ENCODE measurements at regions not wholly inside any gene's neighbourhood (a gene's known extent, or its start where the extent isn't known, plus 50 kb on each side); places are given as distances from the start of the nearest gene placed in this dataset.
A peak's percentile ranks its signal among the peaks of the same experiment; 100 is the strongest.

DNA sequence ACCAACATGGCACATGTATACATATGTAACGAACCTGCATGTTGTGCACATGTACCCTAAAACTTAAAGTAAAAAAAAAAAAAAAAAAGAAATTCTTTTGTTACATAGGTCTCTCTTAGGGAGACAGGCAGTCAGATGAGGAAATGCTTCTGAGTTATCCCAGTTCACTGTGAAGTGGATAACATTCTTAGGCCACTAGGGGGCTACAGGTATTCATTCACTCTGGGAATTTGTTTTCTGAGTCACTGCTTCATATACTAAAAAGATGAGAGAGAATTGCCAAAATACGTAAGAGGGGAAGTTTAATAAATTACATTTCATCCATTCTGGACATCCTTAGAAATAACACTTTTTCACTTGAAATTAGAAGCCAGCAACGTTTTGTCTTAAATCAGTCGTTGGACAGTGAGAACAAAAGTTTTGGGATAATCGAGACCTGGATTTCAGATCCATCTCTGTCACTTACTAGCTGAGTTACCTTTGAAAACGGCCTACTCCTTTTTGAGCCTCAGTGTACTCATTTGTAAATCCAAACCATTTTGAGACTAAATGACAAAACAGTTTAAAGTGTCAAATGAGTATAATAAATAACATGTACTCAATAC lies 738.4 kb upstream of the ALCAM start:
- Histone ChIP-seq H4K20me1 (ENCODE audit: insufficient read depth) (no peaks in the 10 kb centered on the region), H3F3A (ENCODE audit: insufficient read depth, low read length, poor library complexity, severe bottlenecking) (no peaks in the 10 kb centered on the region), H3K79me2 (replicated peaks; ENCODE audit: insufficient read depth, low read length) (no peaks in the 10 kb centered on the region), H3K9me2 (ENCODE audit: insufficient read depth, low read length) (no peaks in the 10 kb centered on the region), H3K9me3 (ENCODE audit: low read length) (peaks cover 5% of the 10 kb centered on the region), H3K4me2 (ENCODE audit: low read length) (no peak overlapping the region), H3K27me3 (ENCODE audit: insufficient read depth, low read depth, low read length) (no peaks in the 10 kb centered on the region), H3K9ac (ENCODE audit: low read length) (no peak overlapping the region), H3K4me3 (ENCODE audit: low read length) (no peak overlapping the region), H2AFZ (ENCODE audit: low read depth, low read length) (no peak overlapping the region), H3K27ac (ENCODE audit: low read length) (no peak overlapping the region), H3K36me3 (ENCODE audit: insufficient read depth, low read length) (no peaks in the 10 kb centered on the region)
- TF ChIP-seq TAF1 (IDR thresholded peaks at IDR 0.05; ENCODE audit: low read depth) = no peak
- no peak for TF ChIP-seq MXI1 (conservative IDR thresholded peaks at IDR 0.05; ENCODE audit: poor library complexity, severe bottlenecking)
- no peak for TF ChIP-seq EP300 (conservative IDR thresholded peaks at IDR 0.05; ENCODE audit: poor library complexity, severe bottlenecking)
- TF ChIP-seq CTCF (IDR thresholded peaks at IDR 0.05; ENCODE audit: poor library complexity, severe bottlenecking) = peak; percentile 41
- TF ChIP-seq RAD21 (conservative IDR thresholded peaks at IDR 0.05) = no peak
- TF ChIP-seq EZH2 (IDR thresholded peaks at IDR 0.05; ENCODE audit: borderline replicate concordance, insufficient read depth, low read length, poor library complexity, severe bottlenecking) = no peak

GRCh38 chr3:104629038-104629437 lies 737.7 kb upstream of the ALCAM start:
- Histone ChIP-seq H2AFZ (ENCODE audit: low read depth, low read length) (no peak overlapping the region), H3K4me2 (ENCODE audit: low read length) (no peak overlapping the region), H3K36me3 (ENCODE audit: insufficient read depth, low read length) (no peaks in the 10 kb centered on the region), H3K9me2 (ENCODE audit: insufficient read depth, low read length) (no peaks in the 10 kb centered on the region), H3F3A (ENCODE audit: insufficient read depth, low read length, poor library complexity, severe bottlenecking) (no peaks in the 10 kb centered on the region), H3K27me3 (ENCODE audit: insufficient read depth, low read depth, low read length) (no peaks in the 10 kb centered on the region), H3K4me3 (ENCODE audit: low read length) (no peak overlapping the region), H3K9me3 (ENCODE audit: low read length) (peaks cover 5% of the 10 kb centered on the region), H3K9ac (ENCODE audit: low read length) (no peak overlapping the region), H3K27ac (ENCODE audit: low read length) (no peak overlapping the region), H3K79me2 (replicated peaks; ENCODE audit: insufficient read depth, low read length) (no peaks in the 10 kb centered on the region), H4K20me1 (ENCODE audit: insufficient read depth) (no peaks in the 10 kb centered on the region)
- no peak for TF ChIP-seq MXI1 (conservative IDR thresholded peaks at IDR 0.05; ENCODE audit: poor library complexity, severe bottlenecking)
- TF ChIP-seq CTCF (IDR thresholded peaks at IDR 0.05; ENCODE audit: poor library complexity, severe bottlenecking) = no peak
- no peak for TF ChIP-seq POLR2AphosphoS5 (IDR thresholded peaks at IDR 0.05)
- no peak for TF ChIP-seq EZH2 (IDR thresholded peaks at IDR 0.05; ENCODE audit: borderline replicate concordance, insufficient read depth, low read length, poor library complexity, severe bottlenecking)
- TF ChIP-seq, protein P1, sequence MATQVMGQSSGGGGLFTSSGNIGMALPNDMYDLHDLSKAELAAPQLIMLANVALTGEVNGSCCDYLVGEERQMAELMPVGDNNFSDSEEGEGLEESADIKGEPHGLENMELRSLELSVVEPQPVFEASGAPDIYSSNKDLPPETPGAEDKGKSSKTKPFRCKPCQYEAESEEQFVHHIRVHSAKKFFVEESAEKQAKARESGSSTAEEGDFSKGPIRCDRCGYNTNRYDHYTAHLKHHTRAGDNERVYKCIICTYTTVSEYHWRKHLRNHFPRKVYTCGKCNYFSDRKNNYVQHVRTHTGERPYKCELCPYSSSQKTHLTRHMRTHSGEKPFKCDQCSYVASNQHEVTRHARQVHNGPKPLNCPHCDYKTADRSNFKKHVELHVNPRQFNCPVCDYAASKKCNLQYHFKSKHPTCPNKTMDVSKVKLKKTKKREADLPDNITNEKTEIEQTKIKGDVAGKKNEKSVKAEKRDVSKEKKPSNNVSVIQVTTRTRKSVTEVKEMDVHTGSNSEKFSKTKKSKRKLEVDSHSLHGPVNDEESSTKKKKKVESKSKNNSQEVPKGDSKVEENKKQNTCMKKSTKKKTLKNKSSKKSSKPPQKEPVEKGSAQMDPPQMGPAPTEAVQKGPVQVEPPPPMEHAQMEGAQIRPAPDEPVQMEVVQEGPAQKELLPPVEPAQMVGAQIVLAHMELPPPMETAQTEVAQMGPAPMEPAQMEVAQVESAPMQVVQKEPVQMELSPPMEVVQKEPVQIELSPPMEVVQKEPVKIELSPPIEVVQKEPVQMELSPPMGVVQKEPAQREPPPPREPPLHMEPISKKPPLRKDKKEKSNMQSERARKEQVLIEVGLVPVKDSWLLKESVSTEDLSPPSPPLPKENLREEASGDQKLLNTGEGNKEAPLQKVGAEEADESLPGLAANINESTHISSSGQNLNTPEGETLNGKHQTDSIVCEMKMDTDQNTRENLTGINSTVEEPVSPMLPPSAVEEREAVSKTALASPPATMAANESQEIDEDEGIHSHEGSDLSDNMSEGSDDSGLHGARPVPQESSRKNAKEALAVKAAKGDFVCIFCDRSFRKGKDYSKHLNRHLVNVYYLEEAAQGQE (IDR thresholded peaks at IDR 0.05; ENCODE audit: borderline replicate concordance) = no peak
- no peak for TF ChIP-seq EP300 (conservative IDR thresholded peaks at IDR 0.05; ENCODE audit: poor library complexity, severe bottlenecking)
- no peak for TF ChIP-seq RAD21 (conservative IDR thresholded peaks at IDR 0.05)
- TF ChIP-seq TAF1 (IDR thresholded peaks at IDR 0.05; ENCODE audit: low read depth) = no peak
- no peak for TF ChIP-seq SMC3 (conservative IDR thresholded peaks at IDR 0.05; ENCODE audit: poor library complexity)
